Hematopoietic multipotent progenitor cell treated with erythropoietin and hydrocortisone succinate and interleukin-3 and kit ligand, for 6 days (in vitro differentiated cells): ENCODE measurements at regions not wholly inside any gene's neighbourhood (a gene's known extent, or its start where the extent isn't known, plus 50 kb on each side); places are given as distances from the start of the nearest gene placed in this dataset.
A peak's percentile ranks its signal among the peaks of the same experiment; 100 is the strongest.
"Not testable (repeated sequence)": the region's sequence is repeated elsewhere in the genome, so short reads cannot be mapped to it uniquely, and the experiment has no call there.

Experiments
- DNase-seq: peaks from one replicate; pipeline ENCODE4 v3.0.0-alpha.2; 2015

- DNase-seq = no peak
These were observed 249.0 kb upstream of the JARID2 start for GRCh38 chr6:14996892-14997291.

DNA sequence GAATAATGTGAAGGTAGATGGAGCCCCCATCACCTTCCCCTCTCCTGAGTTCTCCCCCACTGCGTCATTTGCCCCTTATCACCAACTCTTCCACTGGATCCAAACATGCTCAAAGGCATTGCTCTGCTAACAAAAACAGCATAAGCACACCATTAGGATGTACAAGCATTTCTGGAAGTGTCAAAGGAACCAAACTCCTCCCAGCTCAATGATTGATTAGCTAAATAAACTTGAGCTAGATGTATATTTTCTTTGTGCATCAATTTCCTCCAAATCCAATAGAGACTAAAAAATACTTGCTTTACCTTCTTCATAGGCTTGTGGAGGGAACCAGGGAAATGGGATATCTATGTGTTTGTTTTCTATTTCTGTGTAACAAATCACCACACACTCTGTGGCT lies 248.4 kb upstream of the JARID2 start:
- DNase-seq = no peak

- DNase-seq = no peak
These were observed 246.8 kb upstream of the JARID2 start for GRCh38 chr6:14999106-14999505.

DNA sequence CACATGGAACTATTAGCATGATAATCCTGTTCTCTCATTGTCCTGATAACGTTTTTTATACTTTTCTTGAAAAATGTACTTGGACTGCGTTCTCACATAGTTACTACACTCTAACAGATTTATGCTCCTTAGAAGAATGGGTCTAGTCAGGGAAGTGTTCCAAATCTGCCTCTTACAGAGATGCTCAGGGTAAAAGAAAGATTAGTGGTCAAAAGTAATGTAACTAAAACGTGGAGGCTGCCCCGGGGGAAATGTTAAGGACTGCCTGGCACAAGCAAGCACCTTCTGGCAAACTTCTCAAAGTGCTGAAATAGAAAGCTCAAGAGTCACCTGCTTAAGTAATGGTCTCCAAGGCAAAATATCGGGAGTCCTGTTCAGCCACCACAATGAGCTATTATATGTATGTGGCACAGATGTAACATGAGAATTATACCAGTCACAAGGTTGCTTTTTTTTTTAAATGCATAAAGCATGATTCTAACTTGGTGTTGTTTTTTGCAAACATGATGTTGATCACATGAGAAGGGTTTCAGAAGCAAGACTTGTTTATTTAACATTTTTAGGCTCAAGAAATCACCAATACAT lies 244.5 kb upstream of the JARID2 start:
- DNase-seq = no peak

- no peak for DNase-seq
These were observed 237.6 kb upstream of the JARID2 start for GRCh38 chr6:15008269-15008668.

DNA sequence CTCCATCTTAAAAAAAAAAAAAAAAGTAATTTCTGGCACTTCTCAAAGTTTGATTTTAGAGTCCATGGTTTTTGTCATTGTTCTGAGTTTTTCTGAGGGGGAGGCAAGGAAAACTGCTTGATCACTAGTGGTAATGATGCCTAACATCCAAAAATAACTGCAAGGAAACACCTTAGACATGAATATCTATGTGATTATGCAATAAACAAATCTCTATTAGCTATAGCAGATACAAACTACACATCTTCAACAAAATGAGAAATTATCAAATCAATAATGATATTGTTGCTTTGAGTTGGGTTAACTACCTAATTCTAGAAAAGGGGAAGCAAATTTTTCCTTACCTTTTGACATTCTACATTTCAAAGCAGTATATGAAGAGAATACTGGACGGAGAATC lies 230.9 kb upstream of the JARID2 start:
- no peak for DNase-seq

DNA sequence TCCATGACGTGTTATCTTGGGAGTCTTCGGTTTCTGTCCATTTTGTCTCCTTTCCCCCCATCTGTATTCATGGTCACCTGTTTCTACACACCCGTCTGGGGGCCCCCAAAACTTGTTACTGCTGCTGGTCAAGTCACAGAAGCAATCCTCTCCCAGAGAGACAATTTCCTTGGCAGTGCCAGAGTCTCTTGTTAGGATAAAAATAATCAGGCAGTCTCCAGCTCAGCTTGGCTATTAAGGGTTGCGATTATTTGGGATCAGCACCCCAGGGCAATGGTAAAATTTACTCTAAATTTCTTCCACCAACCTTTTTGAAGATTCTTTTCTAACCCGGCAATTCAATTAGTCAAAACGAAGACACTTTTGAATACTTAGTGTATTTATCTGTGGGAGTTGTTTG lies 229.1 kb upstream of the JARID2 start:
- no peak for DNase-seq

DNA sequence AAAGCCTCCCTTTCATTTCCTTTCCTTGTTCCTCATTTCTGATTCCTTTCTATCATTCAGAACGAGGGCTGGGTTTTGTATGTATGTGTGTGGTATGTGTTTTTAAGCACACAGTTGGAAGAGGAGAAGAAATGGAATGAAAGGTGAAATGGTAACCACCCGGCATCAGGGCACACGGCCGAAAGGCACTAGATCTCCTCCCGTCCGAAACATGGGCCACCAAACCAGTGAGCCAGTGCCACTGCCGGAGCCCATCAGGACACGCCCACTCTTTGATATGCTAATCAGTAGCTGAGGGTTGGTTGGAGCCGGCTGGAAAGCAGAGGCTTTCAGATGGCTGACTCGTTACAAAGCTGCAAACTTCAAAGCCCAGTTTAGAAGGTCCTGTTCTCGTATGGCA lies 228.6 kb upstream of the JARID2 start:
- peak; percentile 89 for DNase-seq

- no peak for DNase-seq
These were observed 228.1 kb upstream of the JARID2 start for GRCh38 chr6:15017803-15018202.

DNA sequence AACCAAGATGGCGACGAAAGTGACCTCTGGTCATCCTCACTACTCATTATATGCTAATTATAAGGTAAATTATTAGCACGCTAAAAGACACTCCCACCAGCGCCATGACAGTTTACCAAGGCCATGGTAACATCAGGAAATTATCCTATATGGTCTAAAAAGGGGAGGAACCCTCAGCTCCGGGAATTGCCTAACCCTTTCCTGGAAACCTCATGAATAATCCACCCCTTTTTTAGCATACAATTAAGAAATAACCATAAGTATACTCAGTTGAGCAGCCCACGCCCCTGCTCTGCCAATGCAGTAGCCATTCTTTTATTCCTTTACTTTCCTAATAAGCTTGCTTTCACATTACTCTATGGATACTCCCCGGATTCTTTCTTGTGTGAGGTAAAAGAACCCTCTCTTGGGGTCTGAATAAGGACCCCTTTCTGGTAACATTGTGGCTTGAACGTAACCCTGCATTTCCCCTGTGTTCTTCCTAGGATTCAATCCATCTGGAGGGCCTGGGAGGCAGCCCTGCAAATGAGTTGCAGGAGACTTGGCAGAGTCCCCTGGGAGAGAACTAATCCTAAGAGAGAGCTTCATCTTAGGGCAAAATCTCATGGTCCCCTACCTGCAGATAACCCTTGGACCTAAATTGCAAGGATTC lies 225.6 kb upstream of the JARID2 start:
- DNase-seq = no peak

DNA sequence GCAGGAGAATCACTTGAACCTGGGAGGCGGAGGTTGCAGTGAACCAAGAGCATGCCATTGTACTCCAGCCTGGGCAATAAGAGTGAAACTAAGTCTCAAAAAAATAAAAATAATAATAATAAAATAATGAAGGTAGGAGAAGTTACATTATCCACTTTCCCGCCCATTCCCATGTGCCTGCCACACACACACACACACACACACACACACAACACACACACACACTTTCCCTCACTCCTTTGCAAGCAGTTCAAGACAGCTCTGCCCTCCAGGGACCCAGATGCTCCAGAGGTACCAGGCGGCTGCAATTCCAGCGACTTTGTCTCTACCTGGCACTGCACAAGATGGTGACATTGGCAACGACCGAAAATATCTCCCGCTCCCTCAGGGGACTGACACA lies 224.8 kb upstream of the JARID2 start:
- no peak for DNase-seq

- not testable (repeated sequence) for DNase-seq
These were observed 222.9 kb upstream of the JARID2 start for GRCh38 chr6:15023018-15023417.

DNA sequence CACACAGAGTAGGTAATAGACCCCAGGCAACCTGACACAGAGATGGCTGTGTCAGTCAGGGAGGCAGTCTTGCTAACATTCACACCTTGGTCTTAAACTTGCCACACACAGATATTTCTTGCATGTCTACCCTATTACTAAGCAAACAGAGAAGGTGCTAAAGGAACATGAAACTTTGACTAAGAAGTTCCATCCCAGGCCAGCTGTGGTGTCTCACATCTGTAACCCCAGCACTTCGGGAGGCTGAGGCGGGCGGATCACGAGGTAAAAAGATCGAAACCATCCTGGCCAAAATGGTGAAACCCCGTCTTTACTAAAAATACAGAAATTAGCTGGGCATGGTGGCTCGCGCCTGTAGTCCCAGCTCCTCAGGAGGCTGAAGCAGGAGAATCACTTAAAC lies 222.4 kb upstream of the JARID2 start:
- DNase-seq = no peak

GRCh38 chr6:15025446-15025845 lies 220.4 kb upstream of the JARID2 start:
- no peak for DNase-seq

DNA sequence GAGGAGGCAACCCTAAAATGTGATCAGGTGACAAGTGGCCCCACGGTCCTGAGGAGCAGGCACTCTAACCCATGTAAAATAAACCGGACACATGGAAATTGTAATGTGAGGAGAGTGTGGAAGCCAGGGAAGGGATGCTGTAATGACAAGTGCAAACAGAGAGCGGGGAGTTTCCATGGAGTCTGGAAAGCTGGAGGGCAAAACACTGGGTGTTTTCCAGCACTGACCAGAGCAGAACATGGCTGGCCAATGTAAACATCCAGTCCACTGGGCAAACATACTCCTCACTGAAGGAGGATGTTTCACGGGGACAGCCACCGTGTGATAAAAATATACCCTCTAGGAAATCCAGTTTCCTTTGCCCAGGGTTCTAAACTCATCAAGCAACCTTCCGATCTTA lies 219.0 kb upstream of the JARID2 start:
- no peak for DNase-seq

DNA sequence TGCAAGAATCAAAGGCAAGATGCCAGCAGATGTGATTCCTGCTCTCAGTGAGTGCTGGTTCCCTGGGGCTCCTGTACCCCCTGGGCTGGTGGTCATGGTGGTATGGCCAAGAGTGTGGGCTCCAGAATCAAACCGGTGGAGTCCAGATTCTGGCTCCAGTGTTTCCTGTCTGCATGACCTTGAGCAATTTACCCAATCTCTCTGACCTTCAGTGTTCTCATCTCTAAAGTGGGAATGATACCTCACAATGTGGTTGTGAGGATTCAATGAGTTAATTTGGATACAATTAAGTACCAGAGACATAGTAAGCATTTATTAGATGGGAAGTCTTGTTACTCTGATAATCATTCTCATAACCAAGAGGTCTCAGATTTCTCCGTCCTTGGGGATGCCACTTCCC lies 218.4 kb upstream of the JARID2 start:
- DNase-seq = no peak

GRCh38 chr6:15032015-15032414 lies 213.9 kb upstream of the JARID2 start:
- DNase-seq = no peak

DNA sequence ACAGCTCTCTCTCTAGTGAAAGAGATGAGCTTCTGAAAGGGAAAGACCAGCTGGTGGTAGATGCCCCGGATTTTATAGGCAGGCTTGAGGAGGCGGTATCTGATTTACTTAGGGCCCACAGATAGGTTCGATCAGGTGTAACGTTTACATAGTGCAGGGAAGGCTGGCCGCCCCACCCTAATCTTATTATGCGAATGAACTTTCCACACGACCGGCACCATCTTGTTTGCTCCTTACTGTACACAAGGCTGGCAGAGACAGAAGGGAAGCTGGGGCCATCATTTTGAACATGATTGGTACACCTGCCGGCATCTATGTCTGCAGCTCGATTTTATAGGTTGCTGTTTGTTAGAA lies 212.0 kb upstream of the JARID2 start:
- no peak for DNase-seq

DNA sequence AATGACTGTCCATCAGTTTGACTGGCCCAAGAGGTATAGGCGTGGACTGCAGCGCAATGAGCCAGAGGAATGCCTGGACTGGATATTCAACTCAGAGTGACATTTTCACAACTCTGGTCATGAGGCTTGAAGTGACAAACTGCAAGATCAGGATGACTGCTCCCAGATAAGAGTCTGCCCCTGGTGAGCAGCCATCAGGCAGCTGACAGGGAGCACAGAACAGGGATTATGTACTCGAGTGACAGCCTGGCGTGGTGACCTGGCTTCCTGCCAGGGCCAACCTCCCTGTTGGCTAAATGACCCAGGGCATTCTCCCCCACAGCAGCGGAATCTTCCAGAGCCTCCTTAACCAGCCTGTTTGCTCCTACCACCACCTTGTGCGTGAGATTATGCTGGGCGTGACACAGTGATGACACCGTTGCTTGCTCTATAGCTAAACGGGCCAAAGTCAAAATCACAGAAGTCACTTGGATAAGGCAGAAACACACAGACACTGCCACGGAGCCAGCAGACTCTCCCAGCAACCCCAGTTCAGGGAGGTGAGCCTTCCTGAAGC lies 209.1 kb upstream of the JARID2 start:
- peak; percentile 93 for DNase-seq

DNA sequence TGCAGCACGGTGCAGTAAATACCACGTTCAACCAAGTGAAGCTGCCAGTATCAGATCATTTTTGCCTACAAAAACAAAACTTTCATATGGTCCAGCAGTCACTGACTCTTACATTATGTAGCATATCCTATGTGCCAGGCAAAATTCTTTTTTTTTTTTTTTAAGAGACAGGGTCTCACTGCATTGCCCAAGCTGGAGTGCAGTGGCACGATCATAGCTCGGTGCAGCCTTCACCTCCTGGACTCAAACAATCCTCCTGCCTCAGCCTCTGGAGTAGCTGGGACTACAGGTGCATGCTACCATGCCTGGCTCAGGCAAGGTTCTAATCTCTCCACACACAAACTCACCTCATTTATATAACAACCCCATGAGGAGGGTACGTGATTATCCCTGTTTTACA lies 208.6 kb upstream of the JARID2 start:
- DNase-seq = no peak

DNA sequence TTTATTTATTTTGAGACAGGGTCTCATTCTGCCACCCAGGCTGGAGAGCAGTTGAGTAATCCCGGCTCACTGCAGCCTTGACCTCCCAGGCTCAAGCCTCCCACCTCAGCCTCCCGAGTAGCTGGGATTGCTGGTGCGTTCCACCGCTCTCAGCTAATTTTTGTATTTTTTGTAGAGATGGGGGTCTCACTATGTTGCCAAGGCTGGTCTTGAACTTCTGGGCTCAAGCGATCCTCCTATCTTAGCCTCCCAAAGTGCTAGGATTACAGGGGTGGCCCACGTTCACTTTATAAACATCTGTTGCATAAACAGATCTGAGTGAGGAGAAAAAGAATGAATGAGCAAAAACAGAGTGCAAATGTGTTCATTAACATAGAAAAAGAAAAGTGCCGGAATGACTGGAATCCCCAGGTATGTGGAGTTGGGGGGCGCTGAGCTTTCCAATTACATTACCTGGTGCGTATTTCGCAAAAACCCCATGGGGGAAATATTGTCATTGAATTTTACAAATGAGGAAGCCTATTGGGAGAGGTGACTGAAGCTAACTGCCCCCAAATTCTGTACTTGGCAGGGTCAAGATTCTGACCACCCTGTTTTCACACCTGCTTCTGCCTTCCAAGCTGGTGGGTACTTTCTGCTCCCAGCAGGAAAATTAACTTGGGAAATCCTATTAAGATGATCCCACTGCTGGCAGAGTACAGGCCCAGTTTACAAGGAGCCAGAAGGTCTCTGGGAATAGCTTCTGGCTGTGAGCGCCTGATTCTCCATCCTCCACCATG lies 207.7 kb upstream of the JARID2 start:
- no peak for DNase-seq

GRCh38 chr6:15039136-15039535 lies 206.7 kb upstream of the JARID2 start:
- peak; percentile 35 for DNase-seq

- peak; percentile 26 for DNase-seq
These were observed 202.9 kb upstream of the JARID2 start for GRCh38 chr6:15042938-15043337.
